ENCODE measurements at regions not wholly inside any gene's neighbourhood (a gene's known extent, or its start where the extent isn't known, plus 50 kb on each side); places are given as distances from the start of the nearest gene placed in this dataset.

DNA sequence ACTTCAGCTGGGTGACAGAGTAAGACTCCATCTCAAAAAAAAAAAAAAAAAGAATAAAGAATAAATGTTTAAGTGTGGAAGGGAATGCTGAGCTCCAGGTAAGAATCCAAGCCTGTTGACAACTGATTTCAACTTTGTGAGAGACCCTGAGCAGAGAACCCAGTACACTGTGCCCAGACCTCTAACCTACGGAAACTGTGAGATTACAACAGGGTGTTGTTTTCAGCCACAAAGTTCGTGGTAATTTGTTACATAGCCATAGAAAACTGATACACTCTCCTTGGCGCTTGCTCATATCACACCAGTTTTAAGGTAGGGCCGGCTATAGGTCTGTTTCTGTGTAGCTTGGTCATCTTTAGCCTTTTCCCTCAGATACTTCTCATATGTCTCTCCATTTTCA lies 98.4 kb upstream of the PAPOLG start:
- no peak for DNase-seq (ENCODE audit: low read depth)

DNA sequence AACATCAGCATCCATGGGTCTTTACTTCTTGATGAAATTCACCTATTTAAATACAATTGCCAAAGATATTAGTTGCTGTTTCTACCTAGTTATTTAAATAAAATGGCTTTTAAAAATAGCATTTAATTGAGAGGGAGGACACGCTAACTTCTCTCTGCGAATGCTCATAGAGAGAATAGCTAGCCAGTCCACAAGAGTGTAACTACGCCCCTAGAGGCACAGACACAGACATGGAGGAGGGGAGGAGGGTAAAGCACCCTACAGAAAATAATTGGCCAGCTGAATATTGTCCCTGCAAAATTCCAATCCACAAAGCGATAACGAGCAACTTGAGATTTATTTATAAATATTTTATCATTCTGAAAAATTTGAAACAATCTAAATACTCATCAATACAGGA lies 97.0 kb upstream of the PAPOLG start:
- no peak for DNase-seq (ENCODE audit: low read depth)

DNA sequence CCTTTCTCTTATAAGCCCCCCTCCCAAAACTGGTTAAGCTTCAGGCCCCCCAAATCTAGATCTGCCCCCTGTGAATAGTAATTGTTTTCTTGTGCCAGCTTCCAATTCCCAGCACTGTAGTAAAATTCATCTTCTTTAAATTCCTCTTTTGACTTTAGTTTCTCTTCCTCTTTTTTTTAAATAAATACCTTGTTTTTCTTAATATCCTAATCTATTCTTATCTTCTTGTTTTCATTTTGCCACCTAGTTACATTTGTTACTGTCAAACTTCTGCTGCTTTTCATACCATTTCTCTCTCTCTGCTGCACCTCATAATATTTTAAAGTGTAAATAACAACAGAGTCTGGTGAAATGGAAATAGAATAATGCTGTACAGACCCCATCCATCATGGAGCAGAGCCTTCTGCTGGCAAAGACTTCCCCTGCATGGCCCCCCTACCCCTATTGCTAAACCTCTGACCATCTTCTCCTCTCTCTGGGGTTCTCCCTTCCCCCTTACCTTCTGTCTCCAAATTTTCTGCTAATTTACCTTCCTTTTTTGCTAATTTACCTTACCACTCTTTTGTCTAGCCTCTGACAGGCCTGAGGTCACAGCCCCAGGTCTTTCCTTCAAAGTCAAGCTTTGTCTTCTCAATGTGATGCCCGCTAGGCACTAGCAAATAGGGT lies 94.9 kb upstream of the PAPOLG start:
- DNase-seq (ENCODE audit: low read depth): no peak

DNA sequence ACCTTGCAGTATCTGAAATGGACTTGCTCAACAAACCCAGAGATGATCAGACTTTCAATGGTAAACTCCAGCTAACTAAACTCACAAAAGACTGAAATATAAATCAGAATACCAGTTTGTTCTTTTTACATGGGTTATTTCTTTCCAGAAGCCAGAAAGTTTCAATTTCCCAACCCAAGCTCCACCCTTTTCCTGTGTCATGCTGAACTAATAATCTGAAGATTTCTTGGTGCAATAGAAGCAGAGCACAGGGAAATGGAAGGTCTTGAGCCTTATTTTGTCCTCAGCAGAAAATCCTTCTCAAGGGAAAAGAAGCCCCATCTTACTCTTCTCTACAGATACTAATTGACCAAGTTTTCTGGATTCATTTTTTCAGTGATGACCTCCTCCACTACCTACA lies 93.3 kb upstream of the PAPOLG start:
- DNase-seq (ENCODE audit: low read depth): no peak

DNA sequence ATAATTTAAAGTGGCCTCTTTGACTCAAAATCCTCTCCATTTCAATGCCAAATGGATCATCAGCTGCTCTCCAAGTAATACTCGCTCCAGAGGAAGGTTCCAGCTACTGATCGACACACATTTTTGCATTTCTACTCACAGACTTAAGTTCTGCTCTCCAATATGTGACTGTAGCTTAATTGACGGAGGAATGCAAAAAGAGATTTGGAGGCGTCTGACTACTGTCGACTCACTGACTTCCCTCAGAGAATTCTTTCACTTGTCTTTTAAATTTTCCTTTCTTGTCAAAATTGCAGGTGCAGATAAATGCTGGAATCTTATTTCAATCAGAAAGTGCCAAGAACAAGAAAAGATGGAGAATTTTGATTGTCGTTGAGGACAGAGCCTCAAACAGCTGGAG lies 84.1 kb upstream of the PAPOLG start:
- DNase-seq (ENCODE audit: low read depth): no peak

DNA sequence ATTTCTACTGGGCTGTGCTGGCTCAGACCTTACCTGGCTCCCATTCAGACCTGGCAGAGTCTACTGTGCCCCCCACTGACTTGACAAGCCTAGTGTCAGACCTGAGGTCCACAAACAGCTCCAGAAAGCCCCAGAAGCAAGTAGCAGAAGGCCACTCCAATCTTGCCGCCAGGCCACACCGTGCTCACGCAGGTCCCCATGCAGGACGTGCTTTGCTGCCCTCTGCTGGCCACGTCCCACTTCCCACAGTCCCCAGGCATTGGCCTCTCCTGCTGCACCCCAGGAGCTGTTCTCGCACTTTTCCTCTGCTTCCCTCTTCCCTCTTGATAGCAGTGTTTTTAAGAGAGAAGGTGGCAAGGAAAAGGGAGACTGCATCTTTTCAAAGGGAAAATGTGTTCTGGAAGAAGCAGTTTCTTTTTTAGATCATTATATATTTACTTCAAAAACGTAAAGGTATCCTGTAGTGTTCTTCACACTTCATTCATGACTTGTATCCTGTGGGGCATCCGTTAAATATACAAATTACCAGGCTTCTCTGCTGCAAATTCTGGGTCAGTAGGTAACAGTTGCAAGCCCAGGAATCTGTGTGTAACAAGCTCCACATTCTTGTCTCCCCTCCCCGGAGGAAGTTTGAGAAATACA lies 81.4 kb upstream of the PAPOLG start:
- DNase-seq (ENCODE audit: low read depth): peak; percentile 63

DNA sequence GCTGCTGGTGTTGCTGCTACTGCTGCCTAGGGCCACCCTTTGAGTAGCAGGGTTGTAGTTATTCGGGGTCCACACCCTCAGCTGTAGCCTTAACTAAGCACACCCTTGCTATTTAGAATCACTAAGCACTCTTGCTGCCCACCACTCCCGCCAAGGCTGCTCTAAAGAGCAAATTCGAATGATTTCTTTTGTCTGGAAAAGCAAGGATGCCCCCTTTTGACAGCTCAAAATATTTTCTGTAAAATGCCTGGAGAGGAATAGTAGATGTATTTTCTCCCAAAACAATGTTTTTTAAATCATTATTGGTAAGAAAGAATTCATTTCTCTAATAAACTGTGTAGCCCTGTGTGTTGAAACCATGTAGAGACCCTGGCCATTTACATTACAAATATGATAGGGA lies 80.8 kb upstream of the PAPOLG start:
- no peak for DNase-seq (ENCODE audit: low read depth)

DNA sequence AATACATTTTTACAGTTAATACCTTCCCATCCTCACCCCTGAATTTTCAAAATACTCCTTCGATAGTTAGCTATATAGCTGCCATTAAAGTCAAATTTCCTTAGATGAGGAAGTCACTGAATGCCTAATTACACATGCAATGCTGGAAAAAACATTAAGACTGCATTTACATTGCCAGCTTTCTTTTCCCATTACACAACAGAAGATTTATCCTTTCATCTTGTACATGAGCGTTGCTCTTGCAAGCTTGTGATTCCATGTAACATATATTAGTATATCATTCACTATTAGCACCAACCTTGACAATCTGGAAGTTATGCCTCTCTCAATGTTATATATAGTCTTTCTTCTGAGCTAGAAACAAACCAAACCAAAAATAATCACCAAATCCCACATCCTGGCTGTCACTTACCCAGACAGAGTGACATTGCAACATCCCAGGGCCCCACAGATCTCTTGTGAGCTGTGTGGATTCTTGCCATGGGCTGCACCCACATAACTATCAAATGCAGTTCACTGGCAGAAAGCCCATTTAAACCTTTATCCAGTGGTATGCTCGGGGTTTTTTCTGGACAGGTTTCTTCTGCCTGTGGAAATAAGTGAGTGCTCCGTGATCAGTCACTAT lies 79.2 kb upstream of the PAPOLG start:
- no peak for DNase-seq (ENCODE audit: low read depth)

DNA sequence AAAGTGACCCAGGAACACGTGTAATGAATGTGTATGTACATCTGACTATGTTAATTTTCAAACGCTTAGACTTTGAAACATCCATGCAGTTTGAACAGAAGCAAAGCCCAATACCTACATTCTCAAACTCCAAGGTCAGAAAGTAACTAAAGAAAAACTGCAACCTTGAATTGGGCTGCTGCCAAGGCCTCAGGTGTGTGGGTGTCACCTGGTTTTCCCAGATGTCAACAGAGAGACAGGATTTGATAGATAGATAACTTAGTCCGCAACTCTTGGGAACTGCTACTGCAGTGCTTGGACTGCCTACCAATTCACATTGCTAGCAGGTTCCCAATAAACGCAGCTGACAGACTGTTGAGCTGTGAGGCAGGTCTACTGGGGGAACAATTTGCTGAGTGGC lies 78.7 kb upstream of the PAPOLG start:
- no peak for DNase-seq (ENCODE audit: low read depth)

DNA sequence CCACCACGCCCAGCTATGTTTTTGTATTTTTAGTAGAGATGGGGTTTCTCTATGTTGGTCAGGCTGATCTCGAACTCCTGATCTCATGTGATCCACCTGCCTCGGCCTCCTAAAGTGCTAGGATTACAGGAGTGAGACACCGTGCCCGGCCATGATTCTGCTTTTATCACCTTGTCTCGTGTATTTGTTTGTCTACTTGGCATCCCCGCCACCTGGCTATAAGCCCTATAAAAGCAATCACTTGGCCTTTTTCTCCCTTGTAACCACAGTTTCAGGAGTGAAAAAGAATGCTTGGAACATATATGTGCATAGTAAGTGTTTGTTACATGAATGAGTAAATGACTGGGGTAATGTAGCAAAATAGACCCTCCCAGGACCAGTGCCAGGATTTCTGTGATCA lies 77.5 kb upstream of the PAPOLG start:
- no peak for DNase-seq (ENCODE audit: low read depth)

DNA sequence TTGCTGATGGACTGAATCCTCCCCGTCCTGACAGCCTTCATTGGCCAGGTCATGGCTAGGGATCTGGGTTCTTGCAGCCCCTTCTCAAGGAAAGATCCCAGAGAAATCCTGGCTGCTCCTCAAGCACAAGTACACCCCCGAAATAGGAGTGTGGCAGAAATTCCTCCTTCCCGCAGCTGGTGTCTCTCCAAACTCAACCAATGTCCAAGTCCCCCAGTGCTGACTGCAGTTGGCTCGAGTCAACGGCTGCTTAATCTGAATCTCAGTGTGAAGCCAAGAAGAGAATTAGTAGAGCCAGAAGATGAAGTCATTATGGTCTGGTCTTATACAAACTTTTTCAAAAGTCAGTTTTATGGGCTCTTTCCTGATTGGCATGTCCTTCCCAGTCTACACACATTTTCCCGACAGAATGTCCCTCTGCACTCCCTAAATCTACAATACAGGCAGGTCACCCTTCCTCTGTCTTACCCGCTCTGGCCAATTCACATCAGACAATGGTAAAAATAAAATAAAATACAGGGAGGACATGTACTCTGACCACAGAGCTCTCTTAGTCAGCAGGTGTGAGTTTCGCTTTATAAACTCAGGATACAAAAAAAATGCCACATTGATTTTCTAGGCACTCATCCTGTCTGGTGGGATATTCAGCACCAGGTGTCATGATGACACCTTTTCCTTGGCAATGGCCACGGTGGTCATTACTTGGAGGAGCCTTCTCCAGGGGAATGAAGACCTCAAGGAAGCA lies 76.9 kb upstream of the PAPOLG start:
- no peak for DNase-seq (ENCODE audit: low read depth)

DNA sequence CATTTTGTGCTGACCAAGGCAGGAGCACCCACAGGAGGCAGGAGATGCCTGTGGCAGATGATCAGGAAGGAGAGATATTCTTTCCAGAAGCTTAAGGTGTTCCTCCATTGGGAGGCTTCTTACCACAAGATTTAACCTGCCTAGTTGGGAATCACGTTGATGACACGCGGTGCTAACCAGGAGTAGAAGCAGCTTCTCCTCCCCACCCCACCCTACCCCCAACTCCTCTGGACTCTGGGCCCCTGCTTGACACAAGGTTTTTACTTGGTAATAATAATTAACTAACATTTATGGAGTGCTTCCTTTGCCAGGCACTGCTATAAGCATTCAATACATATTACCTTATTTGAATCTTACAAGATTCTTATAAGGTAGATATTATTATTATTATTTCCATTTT lies 62.5 kb upstream of the PAPOLG start:
- DNase-seq (ENCODE audit: low read depth): no peak

DNA sequence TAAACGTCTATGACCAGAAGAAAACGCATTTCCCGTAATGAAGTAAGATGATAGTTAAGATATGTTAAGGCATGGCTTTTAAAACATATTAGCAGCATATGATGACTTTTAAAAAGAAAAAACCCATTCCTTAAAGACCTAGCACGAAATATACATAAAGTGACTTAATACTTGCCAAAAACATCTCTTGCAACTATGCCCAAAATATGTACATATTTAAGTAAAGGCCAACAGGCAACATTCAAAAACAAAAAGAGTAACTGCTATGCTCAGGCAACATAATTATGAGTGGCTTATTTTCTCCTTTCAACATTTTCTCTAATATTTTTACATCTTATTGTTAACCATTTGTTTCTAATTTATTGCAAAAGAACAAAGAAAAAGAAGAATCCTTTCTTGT lies 60.3 kb upstream of the PAPOLG start:
- DNase-seq (ENCODE audit: low read depth): no peak

DNA sequence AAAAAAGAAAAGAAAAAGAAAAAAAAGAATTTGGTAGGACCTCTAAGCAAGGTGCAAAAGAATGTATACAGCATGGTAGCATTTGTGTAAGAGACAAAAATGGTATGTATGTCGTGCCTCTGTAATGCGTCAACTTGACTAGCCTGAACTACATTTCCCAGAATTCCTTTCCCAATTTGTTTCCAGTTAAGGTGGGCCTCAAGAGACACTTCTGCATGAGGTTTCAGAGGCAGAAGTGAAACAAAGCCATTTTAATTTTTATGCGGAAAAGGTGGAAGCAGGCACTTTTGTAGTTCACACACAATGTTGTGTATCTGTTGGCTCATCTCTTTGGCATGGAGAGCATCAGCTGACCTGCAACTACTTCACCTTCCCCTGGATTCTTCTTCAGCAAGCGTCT lies 56.5 kb upstream of the PAPOLG start:
- no peak for DNase-seq (ENCODE audit: low read depth)

DNA sequence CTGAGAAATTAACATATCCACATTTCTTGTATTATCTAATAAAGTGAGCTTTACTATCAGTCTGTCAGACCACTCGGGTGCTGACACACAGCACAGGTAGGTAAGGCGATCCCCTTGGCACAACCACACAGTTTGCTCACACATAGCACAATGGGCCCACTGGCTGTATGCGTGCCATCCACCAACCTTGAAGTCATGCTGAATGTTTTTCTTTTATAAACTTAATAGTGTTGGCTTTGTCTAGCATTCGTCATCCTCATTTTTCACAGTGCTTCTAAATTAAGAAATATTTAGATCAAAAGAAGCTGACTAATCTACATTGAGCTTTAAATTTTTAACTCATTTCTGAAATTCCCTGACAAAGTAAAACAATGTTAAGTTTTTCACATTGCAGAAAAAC lies 50.0 kb upstream of the PAPOLG start:
- peak; percentile 72 for DNase-seq (ENCODE audit: low read depth)

Data from M059J (cell line).